ENCODE measurements at regions not wholly inside any gene's neighbourhood (a gene's known extent, or its start where the extent isn't known, plus 50 kb on each side); places are given as distances from the start of the nearest gene placed in this dataset.

DNA sequence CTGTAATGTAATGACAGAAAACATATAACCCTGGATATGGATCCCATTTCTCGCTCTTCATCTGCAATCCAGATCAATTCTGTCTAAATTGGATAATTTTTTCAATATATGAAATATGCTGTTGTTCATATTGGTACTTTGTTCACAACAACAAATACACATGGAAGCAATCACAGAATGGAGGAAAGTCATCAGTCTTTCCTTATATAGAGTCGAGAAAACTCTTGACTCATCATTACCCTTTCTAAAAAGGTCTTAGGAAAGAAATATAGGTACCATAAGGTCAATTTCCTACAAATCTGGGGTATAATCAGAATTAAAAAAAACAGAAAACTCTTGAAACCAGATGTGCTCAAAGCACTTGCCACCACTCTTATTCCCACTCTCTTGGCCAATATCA, 677.6 kb upstream of the ID4 start:
- DNase-seq (ENCODE audit: low read depth, low spot score): no peak
- intact Hi-C loops (cut with micrococcal nuclease; ENCODE audit: unreplicated experiment): no loop called here
- no peak for ATAC-seq
- H3K27ac ChIP-seq (ENCODE audit: control insufficient read depth, insufficient read depth): no peak overlapping the region
- ChIA-PET RAD21 (ENCODE audit: unreplicated experiment) (no interaction called here), CTCF (no interaction called here), SMC1A (ENCODE audit: uncharacterized antibody, unreplicated experiment) (no interaction called here), POLR2A (no interaction called here)
- no peaks in the 10 kb centered on the region for H3K79me2 ChIP-seq (ENCODE audit: control insufficient read depth, insufficient read depth, low read length)
- no peaks in the 10 kb centered on the region for H3K4me1 ChIP-seq (ENCODE audit: control insufficient read depth, insufficient read depth, low read length)
- BruUV-seq (replicated peaks): no TSS peak
- H3K27me3 ChIP-seq (replicated peaks in 1 of 2; ENCODE audit: control insufficient read depth in 2 of 2, insufficient read depth in 2 of 2, low read length in 1 of 2): no peaks in the 10 kb centered on the region
- no peak overlapping the region for H2AFZ ChIP-seq (ENCODE audit: control insufficient read depth, low read depth, low read length)
- TF ChIP-seq, protein P1, sequence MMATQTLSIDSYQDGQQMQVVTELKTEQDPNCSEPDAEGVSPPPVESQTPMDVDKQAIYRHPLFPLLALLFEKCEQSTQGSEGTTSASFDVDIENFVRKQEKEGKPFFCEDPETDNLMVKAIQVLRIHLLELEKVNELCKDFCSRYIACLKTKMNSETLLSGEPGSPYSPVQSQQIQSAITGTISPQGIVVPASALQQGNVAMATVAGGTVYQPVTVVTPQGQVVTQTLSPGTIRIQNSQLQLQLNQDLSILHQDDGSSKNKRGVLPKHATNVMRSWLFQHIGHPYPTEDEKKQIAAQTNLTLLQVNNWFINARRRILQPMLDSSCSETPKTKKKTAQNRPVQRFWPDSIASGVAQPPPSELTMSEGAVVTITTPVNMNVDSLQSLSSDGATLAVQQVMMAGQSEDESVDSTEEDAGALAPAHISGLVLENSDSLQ (IDR thresholded peaks at IDR 0.05): no peak
- TF ChIP-seq POLR2A (IDR thresholded peaks at IDR 0.05; ENCODE audit: low read depth, low read length) (no peak), POLR2AphosphoS2 (IDR thresholded peaks at IDR 0.05; ENCODE audit: low read depth, low read length) (no peak)
- FAIRE-seq: no peak
- H3K9ac ChIP-seq (ENCODE audit: control insufficient read depth, insufficient read depth, low read length): no peak overlapping the region
- H3K9me3 ChIP-seq (replicated peaks; ENCODE audit: control insufficient read depth, insufficient read depth, low read length): no peaks in the 10 kb centered on the region
- WGBS (ENCODE audit: insufficient coverage, insufficient replicate concordance, low lambda C conversion rate, missing lambda C conversion rate): 0% methylated on average over 2 of the region's 2 CpGs
- H3K4me3 ChIP-seq: no peak overlapping the region
- H3K36me3 ChIP-seq (ENCODE audit: control insufficient read depth in 2 of 2, insufficient read depth in 2 of 2, low read length in 1 of 2): no peaks in the 10 kb centered on the region
- H3K4me2 ChIP-seq (ENCODE audit: control insufficient read depth, insufficient read depth): no peak overlapping the region
- H4K20me1 ChIP-seq (ENCODE audit: control insufficient read depth, insufficient read depth): no peaks in the 10 kb centered on the region
- in situ Hi-C loops (cut with MboI): no loop called here

DNA sequence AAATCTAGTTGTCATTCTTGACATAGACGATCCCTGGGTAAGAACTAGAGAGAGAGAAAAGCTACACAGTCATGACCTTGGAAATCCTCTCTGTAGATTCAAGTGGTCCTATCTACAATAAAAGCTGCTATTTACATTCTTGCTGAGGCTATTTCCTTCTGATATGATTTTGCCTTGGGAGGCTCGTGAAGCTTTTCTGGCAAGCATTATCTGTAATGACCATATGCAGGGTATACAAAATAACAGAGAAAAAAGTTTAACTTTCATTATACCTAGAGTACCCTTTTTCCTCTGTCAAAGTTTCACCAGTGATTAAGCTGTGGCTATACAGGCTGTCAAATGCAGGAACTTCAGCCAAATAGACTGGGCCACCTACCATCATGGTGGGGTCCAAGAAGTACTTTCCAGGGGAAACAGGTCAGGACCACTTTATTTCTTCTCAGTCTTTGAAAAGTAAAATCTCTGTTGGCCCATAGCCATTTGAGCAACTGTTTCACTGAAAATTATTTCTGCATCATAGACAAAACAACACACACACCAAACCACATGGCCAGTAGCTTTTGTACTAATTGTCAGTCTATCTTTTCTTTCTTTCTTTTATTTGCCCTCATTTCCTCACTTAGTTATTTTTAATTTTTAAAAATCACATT, 677.0 kb upstream of the ID4 start:
- WGBS (ENCODE audit: insufficient coverage, insufficient replicate concordance, low lambda C conversion rate, missing lambda C conversion rate): 0% methylated on average over 2 of the region's 2 CpGs
- no peak overlapping the region for H3K27ac ChIP-seq (ENCODE audit: control insufficient read depth, insufficient read depth)
- POLR2A ChIA-PET: no interaction called here
- no peak overlapping the region for H3K4me2 ChIP-seq (ENCODE audit: control insufficient read depth, insufficient read depth)
- DNase-seq (ENCODE audit: low read depth, low spot score): no peak
- H4K20me1 ChIP-seq (ENCODE audit: control insufficient read depth, insufficient read depth): no peaks in the 10 kb centered on the region
- no peak overlapping the region for H3K4me3 ChIP-seq
- CTCF ChIA-PET: no interaction called here
- H3K79me2 ChIP-seq (ENCODE audit: control insufficient read depth, insufficient read depth, low read length): no peaks in the 10 kb centered on the region
- FAIRE-seq: no peak
- BruUV-seq (replicated peaks): no TSS peak
- no peaks in the 10 kb centered on the region for H3K27me3 ChIP-seq (replicated peaks in 1 of 2; ENCODE audit: control insufficient read depth in 2 of 2, insufficient read depth in 2 of 2, low read length in 1 of 2)
- no peak for ATAC-seq
- RAD21 ChIA-PET (ENCODE audit: unreplicated experiment): no interaction called here
- H3K36me3 ChIP-seq (ENCODE audit: control insufficient read depth in 2 of 2, insufficient read depth in 2 of 2, low read length in 1 of 2): no peaks in the 10 kb centered on the region
- H3K9me3 ChIP-seq (replicated peaks; ENCODE audit: control insufficient read depth, insufficient read depth, low read length): no peaks in the 10 kb centered on the region
- no peak overlapping the region for H2AFZ ChIP-seq (ENCODE audit: control insufficient read depth, low read depth, low read length)
- in situ Hi-C loops (cut with MboI) (no loop called here), intact Hi-C loops (cut with micrococcal nuclease; ENCODE audit: unreplicated experiment) (no loop called here)
- no peaks in the 10 kb centered on the region for H3K4me1 ChIP-seq (ENCODE audit: control insufficient read depth, insufficient read depth, low read length)
- SMC1A ChIA-PET (ENCODE audit: uncharacterized antibody, unreplicated experiment): no interaction called here
- no peak overlapping the region for H3K9ac ChIP-seq (ENCODE audit: control insufficient read depth, insufficient read depth, low read length)
- TF ChIP-seq, protein P2, sequence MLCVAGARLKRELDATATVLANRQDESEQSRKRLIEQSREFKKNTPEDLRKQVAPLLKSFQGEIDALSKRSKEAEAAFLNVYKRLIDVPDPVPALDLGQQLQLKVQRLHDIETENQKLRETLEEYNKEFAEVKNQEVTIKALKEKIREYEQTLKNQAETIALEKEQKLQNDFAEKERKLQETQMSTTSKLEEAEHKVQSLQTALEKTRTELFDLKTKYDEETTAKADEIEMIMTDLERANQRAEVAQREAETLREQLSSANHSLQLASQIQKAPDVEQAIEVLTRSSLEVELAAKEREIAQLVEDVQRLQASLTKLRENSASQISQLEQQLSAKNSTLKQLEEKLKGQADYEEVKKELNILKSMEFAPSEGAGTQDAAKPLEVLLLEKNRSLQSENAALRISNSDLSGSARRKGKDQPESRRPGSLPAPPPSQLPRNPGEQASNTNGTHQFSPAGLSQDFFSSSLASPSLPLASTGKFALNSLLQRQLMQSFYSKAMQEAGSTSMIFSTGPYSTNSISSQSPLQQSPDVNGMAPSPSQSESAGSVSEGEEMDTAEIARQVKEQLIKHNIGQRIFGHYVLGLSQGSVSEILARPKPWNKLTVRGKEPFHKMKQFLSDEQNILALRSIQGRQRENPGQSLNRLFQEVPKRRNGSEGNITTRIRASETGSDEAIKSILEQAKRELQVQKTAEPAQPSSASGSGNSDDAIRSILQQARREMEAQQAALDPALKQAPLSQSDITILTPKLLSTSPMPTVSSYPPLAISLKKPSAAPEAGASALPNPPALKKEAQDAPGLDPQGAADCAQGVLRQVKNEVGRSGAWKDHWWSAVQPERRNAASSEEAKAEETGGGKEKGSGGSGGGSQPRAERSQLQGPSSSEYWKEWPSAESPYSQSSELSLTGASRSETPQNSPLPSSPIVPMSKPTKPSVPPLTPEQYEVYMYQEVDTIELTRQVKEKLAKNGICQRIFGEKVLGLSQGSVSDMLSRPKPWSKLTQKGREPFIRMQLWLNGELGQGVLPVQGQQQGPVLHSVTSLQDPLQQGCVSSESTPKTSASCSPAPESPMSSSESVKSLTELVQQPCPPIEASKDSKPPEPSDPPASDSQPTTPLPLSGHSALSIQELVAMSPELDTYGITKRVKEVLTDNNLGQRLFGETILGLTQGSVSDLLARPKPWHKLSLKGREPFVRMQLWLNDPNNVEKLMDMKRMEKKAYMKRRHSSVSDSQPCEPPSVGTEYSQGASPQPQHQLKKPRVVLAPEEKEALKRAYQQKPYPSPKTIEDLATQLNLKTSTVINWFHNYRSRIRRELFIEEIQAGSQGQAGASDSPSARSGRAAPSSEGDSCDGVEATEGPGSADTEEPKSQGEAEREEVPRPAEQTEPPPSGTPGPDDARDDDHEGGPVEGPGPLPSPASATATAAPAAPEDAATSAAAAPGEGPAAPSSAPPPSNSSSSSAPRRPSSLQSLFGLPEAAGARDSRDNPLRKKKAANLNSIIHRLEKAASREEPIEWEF (IDR thresholded peaks at IDR 0.05; ENCODE audit: insufficient replicate concordance, low read depth, low read length): no peak
- TF ChIP-seq, protein P3, sequence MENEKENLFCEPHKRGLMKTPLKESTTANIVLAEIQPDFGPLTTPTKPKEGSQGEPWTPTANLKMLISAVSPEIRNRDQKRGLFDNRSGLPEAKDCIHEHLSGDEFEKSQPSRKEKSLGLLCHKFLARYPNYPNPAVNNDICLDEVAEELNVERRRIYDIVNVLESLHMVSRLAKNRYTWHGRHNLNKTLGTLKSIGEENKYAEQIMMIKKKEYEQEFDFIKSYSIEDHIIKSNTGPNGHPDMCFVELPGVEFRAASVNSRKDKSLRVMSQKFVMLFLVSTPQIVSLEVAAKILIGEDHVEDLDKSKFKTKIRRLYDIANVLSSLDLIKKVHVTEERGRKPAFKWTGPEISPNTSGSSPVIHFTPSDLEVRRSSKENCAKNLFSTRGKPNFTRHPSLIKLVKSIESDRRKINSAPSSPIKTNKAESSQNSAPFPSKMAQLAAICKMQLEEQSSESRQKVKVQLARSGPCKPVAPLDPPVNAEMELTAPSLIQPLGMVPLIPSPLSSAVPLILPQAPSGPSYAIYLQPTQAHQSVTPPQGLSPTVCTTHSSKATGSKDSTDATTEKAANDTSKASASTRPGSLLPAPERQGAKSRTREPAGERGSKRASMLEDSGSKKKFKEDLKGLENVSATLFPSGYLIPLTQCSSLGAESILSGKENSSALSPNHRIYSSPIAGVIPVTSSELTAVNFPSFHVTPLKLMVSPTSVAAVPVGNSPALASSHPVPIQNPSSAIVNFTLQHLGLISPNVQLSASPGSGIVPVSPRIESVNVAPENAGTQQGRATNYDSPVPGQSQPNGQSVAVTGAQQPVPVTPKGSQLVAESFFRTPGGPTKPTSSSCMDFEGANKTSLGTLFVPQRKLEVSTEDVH (IDR thresholded peaks at IDR 0.05; ENCODE audit: low read depth, partially characterized antibody): no peak
- TF ChIP-seq, protein P4, sequence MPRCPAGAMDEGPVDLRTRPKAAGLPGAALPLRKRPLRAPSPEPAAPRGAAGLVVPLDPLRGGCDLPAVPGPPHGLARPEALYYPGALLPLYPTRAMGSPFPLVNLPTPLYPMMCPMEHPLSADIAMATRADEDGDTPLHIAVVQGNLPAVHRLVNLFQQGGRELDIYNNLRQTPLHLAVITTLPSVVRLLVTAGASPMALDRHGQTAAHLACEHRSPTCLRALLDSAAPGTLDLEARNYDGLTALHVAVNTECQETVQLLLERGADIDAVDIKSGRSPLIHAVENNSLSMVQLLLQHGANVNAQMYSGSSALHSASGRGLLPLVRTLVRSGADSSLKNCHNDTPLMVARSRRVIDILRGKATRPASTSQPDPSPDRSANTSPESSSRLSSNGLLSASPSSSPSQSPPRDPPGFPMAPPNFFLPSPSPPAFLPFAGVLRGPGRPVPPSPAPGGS (IDR thresholded peaks at IDR 0.05; ENCODE audit: borderline replicate concordance, insufficient read depth, low read depth, low read length, poor library complexity, severe bottlenecking): no peak

Measured in GM12878 (cell line).